ENCODE measurements at regions not wholly inside any gene's neighbourhood (a gene's known extent, or its start where the extent isn't known, plus 50 kb on each side); places are given as distances from the start of the nearest gene placed in this dataset.
"Not testable (repeated sequence)": the region's sequence is repeated elsewhere in the genome, so short reads cannot be mapped to it uniquely, and the experiment has no call there.

- no peak for DNase-seq
Measured at GRCh38 chr6:169974663-169975062, 223.2 kb downstream of the ERMARD start.

GRCh38 chr6:169973588-169974467 is 222.4 kb downstream of the ERMARD start:
- not testable (repeated sequence) for DNase-seq

DNA sequence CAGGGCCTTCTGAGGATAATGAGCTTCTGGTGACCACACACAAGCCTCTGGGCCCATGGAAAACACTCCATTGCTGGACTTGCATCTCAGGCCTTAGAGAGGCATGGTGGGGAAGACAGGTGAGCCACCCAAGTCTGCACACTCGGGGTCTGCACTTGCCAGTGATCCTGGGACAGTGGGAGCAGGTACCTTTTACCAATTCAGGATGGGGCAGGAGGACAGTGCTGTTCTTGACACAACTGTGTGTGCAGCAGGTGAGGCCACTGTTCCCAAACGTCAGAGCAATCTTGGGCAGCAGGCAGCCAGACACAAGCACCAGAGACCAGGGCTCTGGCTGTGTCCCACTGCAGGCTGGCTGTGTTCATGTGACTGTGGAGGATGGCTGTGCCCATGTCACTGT is 221.3 kb downstream of the ERMARD start:
- no peak for DNase-seq

- DNase-seq = no peak
Measured at GRCh38 chr6:169972101-169972651, 220.8 kb downstream of the ERMARD start.

GRCh38 chr6:169971081-169971861 is 219.8 kb downstream of the ERMARD start:
- no peak for DNase-seq

GRCh38 chr6:169970306-169970988 is 219.0 kb downstream of the ERMARD start:
- no peak for DNase-seq

DNA sequence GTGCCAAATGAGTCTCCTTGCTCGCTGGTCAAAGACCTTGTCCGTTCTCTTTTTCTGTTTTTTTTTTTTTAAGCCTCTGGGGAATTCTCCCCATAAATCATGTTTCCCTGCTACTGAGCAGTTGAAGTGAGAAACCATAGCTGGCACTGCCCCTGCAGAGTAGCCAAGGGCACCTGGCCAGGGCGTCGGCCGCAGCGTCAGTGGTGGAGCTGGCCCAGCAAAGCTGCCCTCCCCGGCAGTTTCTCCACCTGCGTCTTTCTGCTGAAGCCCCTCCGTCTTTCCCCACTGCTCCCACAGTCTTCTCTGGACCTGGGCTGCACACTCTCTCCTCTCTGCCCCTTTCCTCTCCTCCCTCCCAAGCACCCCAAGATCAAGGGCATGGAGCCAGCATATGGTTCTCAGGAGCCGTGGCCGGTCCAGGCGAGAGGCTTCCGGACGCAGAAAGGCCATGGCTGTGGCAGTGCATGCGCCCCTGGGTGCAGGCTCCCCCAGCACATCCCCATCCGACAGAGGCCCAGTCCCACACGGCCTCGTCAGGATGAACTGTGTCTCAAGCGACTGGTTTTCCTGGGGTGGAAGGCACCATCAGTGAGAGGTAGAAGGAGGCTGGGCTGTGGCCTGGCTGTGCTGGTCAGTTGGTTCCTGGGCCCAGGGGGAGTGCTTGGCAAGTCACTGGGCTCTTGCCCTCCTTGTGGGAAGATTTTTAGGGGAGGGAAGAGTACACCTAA is 218.1 kb downstream of the ERMARD start:
- no peak for DNase-seq

DNA sequence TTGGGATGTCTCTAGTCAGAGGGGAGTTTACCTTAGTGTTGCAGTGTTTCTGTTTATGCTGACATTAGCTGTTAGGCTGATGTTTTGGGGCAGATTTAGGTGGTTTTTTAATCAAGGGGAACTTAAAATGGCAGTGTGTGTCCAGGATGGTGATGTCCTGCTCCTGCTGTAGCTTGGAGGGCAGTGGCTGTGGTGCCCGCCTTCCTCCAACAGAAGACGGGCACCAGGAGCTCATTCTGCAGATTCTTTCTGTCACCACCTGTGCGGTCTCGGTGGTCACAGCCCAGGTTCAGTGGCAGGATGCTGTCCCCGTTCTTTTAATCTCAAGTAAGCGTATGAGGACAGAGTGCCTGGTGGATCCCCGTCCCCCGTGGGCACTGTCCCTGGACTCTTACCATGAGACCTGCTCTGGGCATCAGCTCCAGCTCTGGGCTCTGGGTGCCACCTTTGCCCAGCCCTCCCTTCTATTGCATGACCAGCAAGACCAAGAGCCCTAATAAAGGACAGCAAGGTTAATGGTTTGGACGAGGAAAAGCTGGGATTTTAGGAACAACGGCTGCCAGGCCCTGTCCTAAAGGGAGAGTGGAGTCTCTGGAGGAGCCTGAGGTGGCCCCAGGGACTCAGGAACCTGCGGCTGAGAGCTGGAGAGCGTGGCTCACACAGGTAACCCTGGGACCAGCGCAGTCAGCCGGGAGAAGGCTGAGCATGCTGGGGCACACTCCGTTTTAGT is 217.3 kb downstream of the ERMARD start:
- no peak for DNase-seq

GRCh38 chr6:169967687-169968086 is 216.3 kb downstream of the ERMARD start:
- DNase-seq = no peak

DNA sequence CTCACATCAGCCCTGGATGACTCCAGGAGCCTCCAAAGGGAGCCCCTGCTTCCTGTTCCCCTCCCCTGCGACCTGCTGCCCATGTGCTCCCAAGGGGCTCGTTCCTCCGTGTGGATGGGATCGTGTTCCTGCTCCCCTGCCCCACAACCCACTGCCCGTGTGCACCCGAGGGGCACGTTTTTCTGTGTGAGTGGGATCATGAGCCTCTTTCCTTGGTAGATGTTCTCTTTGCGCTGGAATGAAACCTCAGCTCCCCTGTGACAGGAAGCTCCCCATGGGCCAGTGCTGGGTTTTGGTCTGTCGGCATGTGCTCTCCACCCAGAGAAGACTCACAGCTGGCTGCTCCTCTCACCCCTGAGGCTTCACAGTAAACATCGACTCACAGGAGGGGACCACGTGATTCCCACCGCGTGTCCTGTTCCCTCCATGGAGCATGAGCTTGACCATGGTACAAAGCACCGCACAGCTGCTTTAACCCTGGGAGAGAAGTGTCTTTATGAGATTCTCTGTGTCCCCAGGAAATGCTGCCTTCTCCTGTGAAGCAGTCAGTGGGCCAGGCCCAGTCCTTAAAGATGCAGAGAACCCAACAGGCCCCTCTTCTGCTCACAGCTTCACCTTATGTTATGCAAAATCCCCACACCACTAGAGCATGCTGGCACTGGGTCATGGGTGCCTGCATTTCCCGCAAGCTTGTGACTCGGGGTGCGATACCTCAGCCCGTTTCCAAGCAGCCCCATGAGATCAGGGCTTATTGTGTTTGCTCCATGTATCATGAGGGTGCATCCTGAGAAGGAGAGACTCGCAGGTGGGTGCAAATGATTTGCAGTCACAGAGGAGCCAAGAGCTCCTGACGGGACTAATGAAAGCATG is 215.1 kb downstream of the ERMARD start:
- no peak for DNase-seq

DNA sequence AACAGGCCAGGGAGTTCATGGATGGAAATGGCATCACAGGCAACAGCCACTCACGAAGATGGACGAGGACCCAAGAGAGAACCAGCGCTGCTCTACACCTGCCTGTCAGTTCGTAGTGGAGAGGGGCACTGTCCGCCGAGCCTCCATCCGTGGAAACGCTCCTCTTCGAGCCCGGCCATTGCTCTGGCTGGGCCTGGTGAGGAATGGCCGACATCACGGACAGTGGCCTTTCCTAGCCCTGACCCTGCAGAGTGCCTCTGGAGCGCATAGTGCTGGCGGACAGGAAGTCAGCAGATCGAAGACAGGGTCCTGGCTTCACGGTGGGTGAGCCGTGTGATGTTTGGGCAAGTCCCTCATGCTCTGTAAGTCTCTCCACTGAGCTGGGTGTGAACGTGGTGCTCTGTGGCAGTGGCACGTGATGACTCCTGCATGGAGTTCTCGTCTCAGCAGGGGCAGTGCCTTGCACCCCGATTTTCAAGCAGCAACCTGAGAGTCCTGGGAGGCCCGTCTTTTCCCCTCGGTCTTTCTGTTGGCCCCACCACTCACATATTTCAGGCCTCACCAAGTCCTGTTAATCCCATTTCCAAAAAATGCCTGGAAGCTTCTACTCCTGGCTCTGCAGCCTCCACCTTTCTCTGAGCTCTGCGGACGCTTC is 214.4 kb downstream of the ERMARD start:
- DNase-seq = no peak

GRCh38 chr6:169965239-169965638 is 213.8 kb downstream of the ERMARD start:
- DNase-seq = no peak

- no peak for DNase-seq
Measured at GRCh38 chr6:169964486-169965180, 213.2 kb downstream of the ERMARD start.

- DNase-seq = no peak
Measured at GRCh38 chr6:169963581-169964297, 212.3 kb downstream of the ERMARD start.

DNA sequence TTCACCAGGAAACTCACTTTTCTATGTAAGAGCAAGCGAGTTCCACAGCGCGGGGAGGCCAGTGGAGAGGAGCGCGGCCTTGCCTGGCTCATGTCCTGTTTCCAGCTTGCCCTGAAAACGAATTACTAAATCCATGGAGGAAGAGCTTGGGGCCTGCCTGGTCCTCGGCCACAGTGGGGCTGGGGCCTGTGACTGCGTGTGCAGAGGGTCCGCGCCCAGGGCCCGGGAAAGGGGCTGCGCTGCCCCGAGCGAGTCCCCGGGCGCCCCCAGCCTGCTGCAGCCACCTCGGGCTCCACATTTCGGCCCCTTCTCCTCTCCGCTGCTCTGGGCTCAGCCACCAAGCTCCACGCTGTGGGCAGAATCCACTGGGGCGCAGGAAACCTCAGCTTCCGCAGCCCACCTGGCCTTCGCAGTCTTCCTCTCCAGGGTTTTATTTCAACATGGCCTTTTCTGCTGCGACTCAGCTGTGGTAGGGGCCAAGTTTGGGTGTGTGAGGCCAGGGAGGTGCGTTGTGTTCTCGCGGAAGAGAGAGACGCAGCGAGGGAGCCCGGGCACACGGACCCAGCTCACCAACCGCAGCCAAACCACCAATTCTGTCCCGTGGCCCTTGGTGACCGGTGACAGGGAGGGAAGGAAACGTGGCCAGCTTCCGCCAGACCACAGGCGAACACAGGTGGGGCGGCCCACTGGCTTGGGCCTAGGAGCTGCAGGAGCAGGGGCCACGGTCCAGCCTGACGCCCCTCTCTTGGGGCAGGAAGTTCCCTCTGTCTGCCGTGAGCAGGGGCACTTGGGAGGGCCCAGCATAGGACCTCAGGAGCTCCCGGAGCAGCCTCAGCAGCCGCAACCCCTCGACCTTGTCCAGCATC is 211.4 kb downstream of the ERMARD start:
- DNase-seq = no peak

GRCh38 chr6:169961772-169962561 is 210.5 kb downstream of the ERMARD start:
- peak; percentile 12 to 53 (median 36) for DNase-seq

Measured in suppressor macrophage (primary cell).